ENCODE measurements at regions not wholly inside any gene's neighbourhood (a gene's known extent, or its start where the extent isn't known, plus 50 kb on each side); places are given as distances from the start of the nearest gene placed in this dataset.
A peak's percentile ranks its signal among the peaks of the same experiment; 100 is the strongest.

DNA sequence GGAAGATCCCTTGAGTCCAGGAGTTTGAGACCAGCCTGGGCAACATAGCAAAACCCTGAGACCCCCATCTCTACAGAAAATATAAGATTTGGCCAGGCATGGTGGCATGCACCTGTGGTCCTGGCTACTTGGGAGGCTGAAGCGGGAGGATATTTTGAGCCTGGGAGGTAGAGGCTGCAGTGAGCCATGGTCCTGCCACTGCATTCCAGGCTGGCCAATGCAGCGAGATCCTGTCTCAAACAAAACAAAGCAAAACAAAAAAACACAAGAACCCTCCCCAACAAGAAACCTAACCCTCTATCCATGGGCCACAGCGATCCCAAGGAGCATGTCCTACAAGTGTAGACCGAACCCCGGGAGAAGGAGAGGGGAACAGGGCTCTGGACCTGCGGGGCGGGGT lies 133.3 kb downstream of the MGAT5B start:
- no peak for DNase-seq

DNA sequence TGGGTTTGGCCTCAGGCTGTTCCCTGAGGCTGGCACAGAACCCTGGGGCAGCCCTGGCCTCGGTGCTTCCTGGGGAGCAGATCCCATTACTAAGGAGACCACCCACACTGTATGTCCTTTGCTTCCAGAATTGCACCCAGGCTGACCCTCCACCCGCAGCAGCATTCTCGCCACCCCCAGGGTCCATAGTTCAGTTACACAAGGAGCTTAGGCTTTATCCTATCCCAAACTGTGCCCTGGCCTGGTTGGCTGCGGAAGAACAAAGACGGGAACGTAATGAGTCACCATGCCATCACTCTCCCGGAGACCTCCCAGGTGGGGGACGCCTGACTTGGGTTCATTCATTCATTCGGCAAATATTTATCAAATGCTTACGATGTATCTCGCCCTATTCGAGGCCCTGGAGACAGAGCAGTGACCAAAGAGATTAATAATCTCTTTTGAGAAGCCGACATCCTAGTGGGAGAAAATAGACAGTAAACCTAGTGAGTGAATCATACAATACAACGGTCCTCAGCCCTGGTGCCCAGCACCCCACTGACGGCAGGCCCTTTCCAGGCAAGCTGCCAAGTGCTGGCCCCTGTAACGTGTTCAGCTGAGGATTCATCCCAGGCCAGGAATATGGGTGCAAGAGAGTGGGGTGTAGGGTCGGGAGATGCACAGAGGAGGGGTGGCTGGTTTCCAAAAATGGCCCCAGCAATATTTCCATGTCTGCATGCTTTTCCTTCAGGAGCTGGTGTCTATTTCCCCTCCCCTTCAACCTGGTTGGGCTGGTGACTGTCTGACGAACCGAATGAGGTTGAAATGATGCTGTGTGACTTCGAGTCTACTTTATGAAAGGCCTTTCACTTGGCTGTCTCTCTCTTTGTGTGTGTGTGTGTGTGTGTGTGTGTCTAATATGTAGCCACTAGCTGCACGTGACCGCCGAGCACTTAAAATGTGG lies 134.2 kb downstream of the MGAT5B start:
- no peak for DNase-seq

DNA sequence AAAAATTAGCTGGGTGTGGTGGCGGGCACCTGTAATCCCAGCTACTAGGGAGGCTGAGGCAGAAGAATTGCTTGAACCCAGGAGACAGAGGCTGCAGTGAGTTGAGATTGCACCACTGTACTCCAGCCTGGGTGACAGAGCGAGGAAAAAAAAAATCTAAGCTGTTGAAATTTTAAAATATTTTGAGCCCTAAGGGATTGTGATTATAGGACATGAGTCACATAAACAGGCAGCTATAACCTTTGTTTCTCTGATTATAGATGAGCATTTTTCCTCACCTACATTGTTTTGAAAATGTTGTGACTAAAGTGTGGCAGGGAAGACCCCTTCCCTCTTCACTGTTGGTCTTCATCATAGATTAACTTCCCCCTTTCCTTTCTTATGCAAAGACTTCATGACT lies 135.5 kb downstream of the MGAT5B start:
- DNase-seq, result no peak

DNA sequence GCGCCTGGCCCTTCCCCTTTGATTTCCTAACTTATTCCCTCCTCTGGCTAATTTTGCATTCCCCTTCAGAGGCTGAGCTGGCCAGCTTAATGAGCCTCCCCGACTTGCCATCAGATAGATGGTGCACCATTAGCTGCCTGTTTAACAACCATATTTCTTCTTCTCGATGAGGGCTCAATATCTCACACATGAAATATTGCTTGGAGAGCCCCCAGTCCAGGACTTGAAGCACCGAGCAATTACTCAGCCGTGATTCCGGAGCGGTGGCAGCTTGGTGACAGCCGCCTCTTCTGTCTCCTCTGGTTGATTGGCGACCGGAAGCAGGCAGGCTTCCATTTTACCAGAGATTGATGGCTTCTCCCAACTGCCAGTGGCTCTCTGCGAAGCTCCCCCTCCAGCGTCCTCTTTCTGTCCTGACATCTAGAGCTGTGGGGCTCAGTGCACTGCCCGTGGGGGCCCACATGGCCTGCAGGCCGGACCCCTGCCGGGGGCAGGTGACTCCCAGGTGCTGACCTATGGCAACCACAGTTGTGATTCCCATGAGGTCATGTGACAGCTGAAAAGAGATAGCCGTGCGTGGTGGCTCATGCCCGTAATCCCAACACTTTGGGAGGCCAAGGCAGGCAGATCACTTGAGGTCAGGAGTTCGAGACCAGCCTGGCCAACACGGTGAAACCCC lies 133.7 kb upstream of the SEC14L1 start:
- no peak for DNase-seq

DNA sequence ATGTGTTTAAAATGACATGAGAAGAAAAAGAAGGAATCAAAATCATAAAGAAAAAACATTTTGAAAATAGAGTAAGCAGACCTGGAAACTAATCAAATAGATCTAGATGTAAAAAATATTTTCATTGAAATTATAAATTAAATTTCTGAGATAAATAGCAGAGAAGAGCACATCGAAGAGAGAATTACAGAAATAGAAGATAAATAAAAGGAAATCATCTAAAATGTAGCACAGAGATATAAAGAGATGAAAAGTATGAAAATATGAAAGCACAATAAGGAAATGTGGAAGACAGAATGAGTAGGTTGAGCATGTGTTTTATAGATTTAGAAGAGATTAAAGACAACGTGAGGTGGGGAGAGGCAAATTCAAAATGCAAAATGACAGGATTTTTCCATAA lies 130.9 kb upstream of the SEC14L1 start:
- DNase-seq, result no peak

DNA sequence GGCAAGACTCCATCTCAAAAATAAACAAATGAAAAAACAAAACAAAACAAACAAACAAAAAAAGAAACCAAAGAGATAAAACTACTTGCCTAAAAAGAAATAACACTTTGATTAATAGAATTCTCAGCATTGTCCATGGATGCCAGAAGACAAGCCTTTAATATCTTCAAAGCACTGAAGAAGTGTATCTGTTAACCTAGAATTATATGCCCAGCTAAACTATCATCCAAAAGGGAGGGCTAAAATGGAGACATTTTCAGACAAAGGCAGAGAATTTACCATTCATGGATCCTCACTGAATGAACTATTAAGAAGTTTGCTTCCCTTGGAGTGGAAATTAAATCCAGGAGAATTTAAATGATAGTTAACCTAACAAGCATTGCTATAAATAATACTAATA lies 130.1 kb upstream of the SEC14L1 start:
- no peak for DNase-seq

DNA sequence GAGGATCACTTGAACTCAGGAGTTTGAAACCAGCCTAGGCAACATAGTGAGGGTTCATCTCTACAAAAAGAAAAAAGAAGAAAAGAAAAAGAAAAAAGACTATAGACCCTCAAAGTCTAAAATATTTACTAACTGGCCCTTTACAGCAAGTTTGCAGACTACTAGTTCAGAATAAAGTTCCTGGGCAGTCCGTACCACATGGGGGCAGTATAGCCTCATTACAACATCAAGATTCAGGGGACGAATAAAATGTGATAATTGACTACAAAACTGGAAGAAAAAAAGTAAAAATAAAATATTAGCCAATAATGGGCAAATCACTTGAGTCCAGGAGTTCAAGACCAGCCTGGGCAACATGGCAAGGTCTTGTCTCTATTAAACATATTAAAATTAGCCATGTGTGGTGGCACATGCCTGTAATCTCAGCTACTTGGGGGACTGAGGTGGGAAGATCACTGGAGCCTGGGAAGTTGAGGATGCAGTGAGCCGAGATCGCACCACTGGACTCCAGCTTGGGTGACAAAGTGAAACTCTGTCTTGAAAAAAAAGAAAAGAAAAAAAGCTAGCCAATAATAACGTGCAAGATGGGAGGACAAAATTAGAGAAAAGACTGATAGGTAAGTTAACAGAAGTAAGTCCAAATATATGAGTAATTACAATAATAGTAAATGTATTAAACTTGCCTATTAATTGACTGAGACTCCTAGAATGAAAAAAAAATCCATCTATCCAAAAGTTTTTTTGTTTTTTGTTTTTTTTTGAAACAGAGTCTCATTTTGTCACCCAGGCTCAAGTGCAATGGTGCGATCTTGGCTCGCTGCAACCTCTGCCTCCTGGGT lies 129.4 kb upstream of the SEC14L1 start:
- peak; percentile 10 for DNase-seq

DNA sequence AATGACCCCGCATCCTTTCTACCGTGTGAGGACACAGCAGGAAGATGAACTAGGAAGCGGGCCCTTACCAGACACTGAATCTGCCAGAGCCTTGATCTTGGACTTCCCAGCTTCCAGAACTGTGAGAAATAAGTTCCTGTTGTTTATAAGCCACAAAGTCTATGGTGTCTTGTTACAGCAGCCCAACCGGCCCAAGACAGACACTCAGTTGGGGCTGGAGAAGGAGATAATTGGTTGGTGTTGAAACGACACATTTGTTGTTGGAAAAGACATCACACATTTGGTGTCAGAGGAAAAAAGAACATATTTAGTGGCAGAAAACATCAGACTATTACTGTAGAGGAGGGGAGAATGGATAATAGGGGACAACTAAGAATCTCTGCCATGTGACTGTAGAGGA lies 122.3 kb upstream of the SEC14L1 start:
- DNase-seq, result no peak

DNA sequence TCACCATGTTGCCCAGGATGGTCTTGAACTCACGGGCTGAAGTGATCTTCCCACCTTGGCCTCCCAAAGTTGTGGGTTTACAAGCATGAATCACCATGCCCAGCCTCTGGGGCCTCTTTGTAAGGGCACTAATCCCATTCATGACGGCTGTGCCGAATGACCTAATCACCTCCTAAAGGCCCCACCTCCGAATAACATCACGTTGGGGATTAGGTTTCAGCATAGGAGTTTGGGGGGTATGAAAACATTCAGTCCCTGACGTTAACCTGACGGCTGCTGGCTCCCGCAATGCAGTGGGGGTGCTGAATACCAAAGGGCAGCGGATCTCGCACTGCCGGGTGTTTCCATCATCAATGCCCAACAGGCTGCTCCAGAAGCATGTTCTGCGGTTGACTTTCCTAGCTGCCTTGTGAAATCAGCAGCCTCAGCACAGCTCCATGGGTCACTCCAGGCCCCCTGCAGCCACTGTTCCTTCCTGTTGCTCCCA lies 120.8 kb upstream of the SEC14L1 start:
- no peak for DNase-seq

DNA sequence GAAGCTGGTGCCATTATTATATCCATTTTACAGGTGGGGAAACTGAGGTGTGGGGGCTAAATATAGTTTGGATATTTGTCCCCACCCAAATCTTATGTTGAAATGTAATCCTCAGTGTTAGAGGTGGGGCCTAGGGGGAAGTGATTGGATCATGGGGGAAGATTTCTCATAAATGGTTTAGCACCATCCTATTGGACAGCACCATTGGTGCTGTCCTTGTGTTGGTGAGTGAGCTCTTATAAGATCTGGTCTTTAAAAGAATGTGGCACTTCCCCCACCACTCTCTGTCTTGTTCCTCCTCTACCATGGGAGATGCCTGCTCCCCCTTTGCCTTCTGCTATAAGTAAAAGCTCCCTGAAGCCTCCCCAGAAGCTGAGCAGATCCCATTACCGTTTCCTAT lies 119.8 kb upstream of the SEC14L1 start:
- DNase-seq, result no peak

DNA sequence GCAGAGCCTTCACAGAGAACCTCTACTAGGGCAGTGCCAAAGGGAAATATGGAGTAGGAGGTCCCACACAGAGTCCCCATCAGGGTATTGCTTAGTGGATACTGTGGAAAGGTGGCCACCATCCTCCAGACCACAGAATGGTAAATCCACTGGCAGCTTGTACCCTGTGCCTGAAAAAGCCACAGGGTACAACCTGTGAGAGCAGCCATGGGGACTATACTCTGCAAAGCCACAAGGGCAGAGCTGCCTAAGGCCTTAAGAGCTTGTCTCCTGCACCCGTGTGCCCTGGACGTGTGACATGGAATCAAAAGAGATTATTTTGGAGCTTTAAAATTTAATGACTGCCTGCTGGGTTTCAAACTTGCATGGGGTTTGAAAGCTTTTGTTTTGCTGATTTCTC lies 118.0 kb upstream of the SEC14L1 start:
- DNase-seq, result no peak

DNA sequence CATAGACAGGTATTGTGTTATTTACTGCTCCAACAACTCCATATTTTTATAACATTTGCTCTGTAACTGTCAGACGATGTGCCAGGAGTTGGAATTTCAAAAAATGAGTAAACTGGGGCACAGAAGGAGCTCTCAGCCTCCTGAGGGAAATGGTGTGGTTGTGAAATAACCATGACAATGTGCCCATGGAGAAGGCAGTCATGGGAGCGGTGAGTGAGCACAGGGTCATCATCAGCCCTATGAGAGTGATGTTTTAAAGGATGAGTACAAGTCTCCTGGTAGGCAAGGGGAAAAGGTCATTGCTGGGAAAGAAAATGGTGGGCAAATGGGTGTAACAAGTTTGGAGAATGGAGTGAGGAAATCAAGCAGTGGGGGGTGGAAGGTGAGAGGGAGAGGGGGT lies 115.0 kb upstream of the SEC14L1 start:
- no peak for DNase-seq

DNA sequence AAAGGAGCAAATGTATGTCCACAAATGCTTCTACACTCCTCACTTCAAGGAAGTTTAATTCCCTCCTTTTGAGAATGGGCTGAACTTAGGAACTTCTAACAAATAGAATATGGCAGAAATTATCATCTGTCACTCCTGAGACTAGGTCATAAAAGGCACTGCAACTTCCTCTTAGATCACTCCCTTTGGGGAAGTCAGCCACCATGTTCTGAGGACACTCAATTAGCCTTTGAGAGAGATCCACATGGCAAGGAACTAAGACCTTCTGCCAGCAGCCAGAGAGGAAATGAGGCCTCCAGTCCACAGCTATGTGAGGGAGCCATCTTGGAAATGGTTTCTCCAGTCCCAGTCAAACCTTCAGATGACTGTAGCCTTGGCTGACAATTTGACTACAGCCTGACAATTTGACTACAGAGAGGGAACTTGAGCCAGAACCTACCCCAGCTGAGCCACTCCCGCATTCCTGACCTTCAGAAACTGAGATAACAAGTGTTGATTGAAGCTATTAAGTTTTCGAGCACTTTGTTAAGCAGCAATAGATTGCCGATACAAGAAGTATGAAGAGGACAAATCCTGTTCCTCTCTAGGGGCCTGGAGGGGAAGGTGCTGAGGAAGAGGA lies 113.4 kb upstream of the SEC14L1 start:
- DNase-seq, result no peak

DNA sequence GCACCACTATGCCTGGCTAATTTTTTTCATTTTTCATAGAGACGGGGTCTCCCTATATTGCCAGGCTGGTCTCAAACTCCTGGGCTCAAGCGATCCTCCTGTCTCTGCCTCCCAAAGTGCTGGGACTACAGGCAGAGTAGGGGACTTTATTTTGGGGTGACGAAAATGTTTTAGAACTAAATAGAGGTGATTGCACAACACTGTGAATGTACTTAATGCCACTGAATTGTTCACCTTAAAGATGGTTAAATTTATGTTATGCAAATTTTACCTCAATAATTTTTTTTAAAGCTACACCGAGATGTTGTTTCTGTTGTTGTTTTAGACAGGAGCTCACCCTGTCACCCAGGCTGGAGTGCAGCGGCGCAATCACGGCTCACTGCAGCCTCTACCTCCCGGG lies 111.9 kb upstream of the SEC14L1 start:
- no peak for DNase-seq

DNA sequence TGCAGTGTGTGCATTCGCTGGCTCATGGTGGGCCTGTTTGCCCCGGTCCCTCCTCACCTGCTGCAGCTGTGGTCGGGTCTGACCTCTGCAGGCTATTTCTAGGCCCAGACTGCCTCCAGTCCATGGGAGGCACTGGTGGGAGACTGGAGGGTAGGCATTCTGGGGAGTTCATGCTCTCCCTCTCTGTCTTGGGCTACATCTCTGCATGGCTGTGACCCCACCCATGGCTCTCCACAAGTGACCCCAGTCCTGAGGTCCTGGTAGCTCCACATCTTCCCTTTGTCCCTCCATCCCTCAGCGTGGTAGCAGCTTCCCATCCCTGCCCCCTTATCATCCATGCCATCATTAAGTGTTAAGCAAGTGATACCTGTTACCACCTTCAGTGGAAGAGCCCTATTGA lies 107.8 kb upstream of the SEC14L1 start:
- no peak for DNase-seq

DNA sequence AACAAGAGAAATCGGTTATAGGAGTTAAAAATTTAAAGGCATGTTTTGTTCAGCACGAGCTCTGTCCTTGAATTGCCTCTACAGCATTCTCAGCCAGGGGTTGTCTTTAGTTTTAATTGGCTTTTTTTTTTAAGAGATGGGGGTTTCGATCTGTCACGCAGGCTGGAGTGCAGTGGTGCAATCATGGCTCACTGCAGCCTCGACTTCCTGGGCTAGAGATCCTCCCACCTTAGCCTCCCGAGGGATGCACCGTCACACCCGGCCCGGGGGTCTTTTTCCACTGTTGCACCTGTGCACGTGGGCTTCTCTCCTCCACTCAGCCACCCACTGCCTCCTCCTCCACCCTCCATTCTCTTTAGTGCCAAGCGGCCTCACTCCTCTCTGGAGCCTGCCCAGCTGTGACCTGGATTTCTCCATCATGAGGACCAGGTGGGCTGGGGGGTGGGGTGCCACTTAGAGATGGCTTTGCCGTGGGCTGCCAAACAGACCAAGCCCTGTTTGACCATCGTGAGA lies 106.8 kb upstream of the SEC14L1 start:
- no peak for DNase-seq

DNA sequence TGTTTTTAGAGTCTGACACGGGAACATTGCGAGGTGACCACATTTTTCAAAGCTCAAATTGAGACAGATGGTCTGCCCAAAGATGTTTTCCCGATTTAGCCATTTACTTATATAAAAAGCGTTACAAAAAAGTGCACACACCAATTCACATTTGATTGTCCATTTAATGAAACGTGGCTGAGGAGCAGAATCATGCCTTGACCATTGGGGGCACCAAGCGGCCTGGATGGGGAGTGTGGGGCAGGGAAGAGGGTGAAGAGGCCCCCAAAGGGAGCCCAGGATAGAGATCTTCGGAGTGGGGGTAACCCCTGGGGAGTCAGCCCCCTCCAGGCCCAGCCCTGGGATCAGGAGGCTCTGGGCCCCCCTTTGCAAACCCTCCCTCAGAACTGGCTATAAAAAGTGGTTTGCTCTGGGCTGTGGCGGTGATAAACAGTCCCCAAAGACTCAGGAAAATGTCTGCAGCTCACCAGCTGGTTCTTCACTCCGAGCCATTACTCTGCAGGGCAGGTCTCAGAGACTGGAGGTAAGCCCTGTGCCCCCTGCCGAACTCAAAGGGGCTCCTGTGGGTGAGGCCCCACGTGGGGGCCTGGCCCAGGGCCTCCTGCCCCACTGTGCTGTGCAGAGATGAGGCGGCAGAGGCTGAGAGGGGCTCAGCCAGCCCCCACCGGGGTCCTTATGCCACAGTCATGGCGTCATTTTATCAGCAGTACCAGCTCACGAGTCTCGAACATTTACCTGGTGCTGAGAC lies 105.9 kb upstream of the SEC14L1 start:
- DNase-seq, result no peak

DNA sequence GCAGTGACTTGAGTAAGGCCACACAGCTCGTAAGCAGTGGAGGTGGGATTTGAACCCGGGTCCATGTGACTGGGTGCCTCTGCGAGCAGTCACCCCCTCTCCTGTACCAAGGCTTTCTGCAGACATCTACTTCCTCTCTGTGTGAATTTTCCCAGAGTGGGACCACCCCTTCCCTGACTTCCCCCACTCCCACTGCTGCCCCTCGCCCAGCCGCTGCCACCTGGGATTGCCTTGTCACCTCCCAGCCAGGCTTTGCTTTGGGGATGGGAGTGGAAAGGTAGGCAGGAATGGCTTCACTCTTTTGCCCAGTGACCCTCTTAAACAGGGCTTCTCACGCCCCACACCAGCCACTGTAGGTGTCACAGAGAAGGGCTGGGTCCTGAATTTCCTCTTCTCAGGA lies 105.2 kb upstream of the SEC14L1 start:
- no peak for DNase-seq

DNA sequence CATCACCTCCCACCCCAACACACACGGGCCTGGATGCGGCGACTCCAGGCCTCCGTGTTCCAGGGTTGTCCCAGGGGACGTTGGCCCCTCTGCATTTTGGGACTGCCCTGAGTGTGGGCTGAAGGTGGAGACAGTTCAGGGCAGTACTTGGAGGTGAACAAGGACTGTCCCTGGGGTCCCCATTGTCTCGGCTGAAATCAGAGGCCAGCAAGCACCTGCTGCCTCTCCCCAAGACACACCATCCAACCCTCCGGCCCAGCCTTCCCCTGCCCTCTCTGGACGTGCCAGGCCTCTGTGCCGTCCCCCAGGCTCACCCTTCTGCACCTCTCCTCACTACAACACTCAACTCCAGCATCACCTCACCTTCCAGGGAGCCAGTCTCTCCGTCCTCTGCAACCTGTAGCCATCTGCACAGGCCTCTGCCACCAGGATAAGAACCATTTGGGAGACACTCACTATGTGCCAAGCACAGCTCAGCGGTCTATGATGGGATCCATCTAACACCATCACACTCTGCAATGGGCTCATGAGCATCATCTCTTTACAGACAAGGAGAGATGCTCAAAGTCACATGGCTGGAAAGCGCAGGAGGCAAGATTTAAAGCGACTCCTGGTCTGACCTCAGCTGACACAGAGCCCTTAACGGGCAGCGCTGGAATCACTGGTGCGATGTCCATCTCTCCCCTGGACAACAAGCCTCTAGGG lies 104.5 kb upstream of the SEC14L1 start:
- DNase-seq, result no peak

DNA sequence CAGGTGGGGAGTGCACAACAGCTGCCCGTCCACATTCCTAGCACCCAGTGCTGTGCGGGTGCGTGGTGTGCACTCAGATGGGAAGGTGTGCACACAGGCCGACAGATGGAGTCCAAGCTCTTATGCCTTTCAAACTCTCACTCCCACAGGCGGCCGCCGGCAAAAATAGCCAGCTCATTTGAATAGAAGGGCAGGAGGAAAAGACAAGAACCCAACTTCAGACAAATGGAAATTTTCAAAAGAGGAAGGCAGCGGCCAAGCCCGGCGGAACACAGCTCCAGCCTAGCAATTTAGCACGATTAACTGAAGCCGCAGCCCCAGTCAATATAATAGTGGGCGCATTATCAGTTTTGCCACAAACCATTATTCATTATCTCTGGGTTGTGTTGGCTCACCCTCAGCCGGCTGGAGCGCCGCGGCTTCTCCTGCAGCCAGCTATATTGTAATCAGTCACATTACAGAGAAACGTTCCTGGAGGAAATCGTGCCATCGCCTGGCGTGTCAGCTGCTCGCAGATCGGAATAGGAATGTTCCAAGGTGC lies 103.9 kb upstream of the SEC14L1 start:
- DNase-seq, result no peak

DNA sequence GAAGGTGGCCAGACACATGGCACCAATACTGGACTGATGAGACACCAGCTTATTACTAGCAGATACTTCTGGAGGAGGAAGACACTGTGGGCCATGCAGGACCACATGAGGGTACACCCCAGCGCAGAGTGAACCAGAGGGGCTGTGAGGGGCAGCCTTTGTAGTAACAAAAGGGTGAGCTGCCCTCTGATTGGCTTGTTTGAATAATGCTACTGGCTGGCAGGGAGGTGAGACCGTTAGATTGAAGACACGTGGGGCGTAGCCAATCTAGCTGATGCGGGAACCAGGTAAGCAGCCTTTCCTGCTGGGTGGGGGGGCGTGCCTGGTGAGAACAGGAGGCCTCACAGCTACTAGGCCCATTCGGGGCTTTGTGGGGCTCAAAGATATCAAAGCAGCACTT lies 102.8 kb upstream of the SEC14L1 start:
- no peak for DNase-seq
